ENCODE measurements at regions not wholly inside any gene's neighbourhood (a gene's known extent, or its start where the extent isn't known, plus 50 kb on each side); places are given as distances from the start of the nearest gene placed in this dataset.

GRCh38 chr5:106698169-106698568, 972.6 kb downstream of the EFNA5 start:
- Histone ChIP-seq H4K8ac (replicated peaks; ENCODE audit: insufficient read length, low read depth, low read length) (no peak overlapping the region), H3K79me2 (ENCODE audit: insufficient read depth, low read length) (no peaks in the 10 kb centered on the region), H3K56ac (ENCODE audit: insufficient read length, low read depth, low read length) (no peak overlapping the region), H3K23me2 (ENCODE audit: insufficient read length, low read depth, low read length, poor library complexity, severe bottlenecking) (no peaks in the 10 kb centered on the region), H3T11ph (ENCODE audit: low read length) (no peak overlapping the region), H3K23ac (ENCODE audit: insufficient read length, low read depth, low read length) (no peak overlapping the region), H3K4ac (ENCODE audit: low read depth, low read length) (no peak overlapping the region), H2BK120ac (ENCODE audit: low read depth, low read length, poor library complexity, severe bottlenecking) (no peak overlapping the region), H2BK20ac (ENCODE audit: low read depth, low read length, poor library complexity, severe bottlenecking) (no peak overlapping the region), H2AFZ (ENCODE audit: low read length) (no peak overlapping the region), H2AK5ac (ENCODE audit: insufficient read length, low read length) (no peak overlapping the region), H3K9ac (ENCODE audit: extremely low read depth, insufficient read length, low read length) (no peak overlapping the region), H3K14ac (ENCODE audit: insufficient read depth, low read length) (no peak overlapping the region), H3K4me1 (ENCODE audit: insufficient read depth, low read length) (0 out of 2 replicates have a peak, but pooled peaks cover 2% of the 10 kb centered on the region), H3K79me1 (ENCODE audit: insufficient read depth, low read depth, low read length, poor library complexity, severe bottlenecking) (no peaks in the 10 kb centered on the region), H3K18ac (ENCODE audit: insufficient read length, low read depth, low read length) (no peak overlapping the region), H4K20me1 (ENCODE audit: control insufficient read depth, insufficient read depth, insufficient read length) (no peaks in the 10 kb centered on the region), H2BK5ac (ENCODE audit: insufficient read length, low read length) (no peak overlapping the region), H3K27ac (ENCODE audit: insufficient read length, low read depth, low read length) (no peak overlapping the region), H3K9me3 (ENCODE audit: control insufficient read depth, low read depth, low read length) (no peaks in the 10 kb centered on the region), H4K5ac (ENCODE audit: insufficient read length, low read depth, low read length) (no peak overlapping the region), H3K27me3 (ENCODE audit: insufficient read depth, low read length) (no peaks in the 10 kb centered on the region), H2BK12ac (ENCODE audit: insufficient read length, low read depth, low read length) (no peak overlapping the region), H4K91ac (ENCODE audit: insufficient read length, low read depth, low read length) (no peak overlapping the region), H3K4me2 (ENCODE audit: insufficient read depth, insufficient read length, low read length) (no peak overlapping the region), H2BK15ac (ENCODE audit: low read depth, low read length) (no peak overlapping the region)
- WGBS (ENCODE audit: extremely low coverage, insufficient read length, low lambda C conversion rate): no CpG with 5 or more reads among the region's 5 CpGs
- no peak for DNase-seq
- Mint-ChIP-seq H3K4me3 (no peak overlapping the region), H3K4me1 (peaks cover 4 to 6% of the 10 kb centered on the region in 2 experiments; a peak in 3 of 4 replicates), H3K27me3 (ENCODE audit: low read depth) (no peaks in the 10 kb centered on the region), H3K9me3 (no peaks in the 10 kb centered on the region; a peak in 2 of 5 replicates), H3K36me3 (ENCODE audit: insufficient read depth in 1 of 3, low read depth in 3 of 3) (no peaks in the 10 kb centered on the region), H3K27ac (peak overlapping the region in 1 of 3 experiments; percentile 8; a peak in 1 of 7 replicates)
- no peak for TF ChIP-seq CTCF (conservative IDR thresholded peaks at IDR 0.05)
